VCaP (cell line): ENCODE measurements at regions not wholly inside any gene's neighbourhood (a gene's known extent, or its start where the extent isn't known, plus 50 kb on each side); places are given as distances from the start of the nearest gene placed in this dataset.
"Not testable (repeated sequence)": the region's sequence is repeated elsewhere in the genome, so short reads cannot be mapped to it uniquely, and the experiment has no call there.

ENCODE experiments used
- H3K27ac ChIP-seq: fragments of 450-650 bp; 2 replicates; pipeline ENCODE4 v1.5.1; 2017
- CTCF ChIP-seq: fragments of 450-650 bp; conservative IDR thresholded peaks from 2 replicates; pipeline ENCODE4 v1.5.1; 2017; ENCODE audit warnings: mild to moderate bottlenecking, moderate library complexity

GRCh38 chr12:13534645-13535398 lies 338.3 kb downstream of the EMP1 start:
- peak; percentile 99 for TF ChIP-seq CTCF
- no peak overlapping the region for H3K27ac ChIP-seq

GRCh38 chr12:13534242-13534641 lies 337.7 kb downstream of the EMP1 start:
- H3K27ac ChIP-seq = no peak overlapping the region
- no peak for TF ChIP-seq CTCF

- no peak for TF ChIP-seq CTCF
- H3K27ac ChIP-seq = no peak overlapping the region
These were observed 334.4 kb downstream of the EMP1 start for GRCh38 chr12:13530966-13531365.

- H3K27ac ChIP-seq = not testable (repeated sequence)
These were observed 329.8 kb downstream of the EMP1 start for GRCh38 chr12:13526185-13526921.

- no peak for TF ChIP-seq CTCF
- no peak overlapping the region for H3K27ac ChIP-seq
These were observed 327.2 kb downstream of the EMP1 start for GRCh38 chr12:13523536-13524307.

GRCh38 chr12:13518034-13518433 lies 321.5 kb downstream of the EMP1 start:
- not testable (repeated sequence) for H3K27ac ChIP-seq

GRCh38 chr12:13509740-13510139 lies 313.2 kb downstream of the EMP1 start:
- H3K27ac ChIP-seq = no peak overlapping the region
- TF ChIP-seq CTCF = no peak

GRCh38 chr12:13505636-13506035 lies 309.1 kb downstream of the EMP1 start:
- no peak overlapping the region for H3K27ac ChIP-seq
- TF ChIP-seq CTCF = no peak
